Neuron (in vitro differentiated cells): ENCODE measurements at regions not wholly inside any gene's neighbourhood (a gene's known extent, or its start where the extent isn't known, plus 50 kb on each side); places are given as distances from the start of the nearest gene placed in this dataset.

ENCODE experiments used
- H2AFZ ChIP-seq: one replicate; pipeline ENCODE4 v1.6.1; 2013; ENCODE audit warnings: low read depth, mild to moderate bottlenecking, inconsistent platforms, low read length, moderate library complexity
- H3K27me3 ChIP-seq: one replicate; pipeline ENCODE4 v1.6.1; 2013; ENCODE audit warnings: low read length; ENCODE audit not compliant: insufficient read depth
- H3K36me3 ChIP-seq: one replicate; pipeline ENCODE4 v1.6.1; 2013; ENCODE audit warnings: low read length; ENCODE audit not compliant: insufficient read depth
- H3K4me1 ChIP-seq: one replicate; pipeline ENCODE4 v1.6.1; 2013; ENCODE audit warnings: low read length; ENCODE audit not compliant: insufficient read depth
- H3K4me3 ChIP-seq: 2 replicates; pipeline ENCODE4 v1.5.1; 2013; ENCODE audit warnings: mild to moderate bottlenecking, low read length, moderate library complexity
- H3K9me3 ChIP-seq: one replicate; pipeline ENCODE4 v1.6.1; 2013; ENCODE audit warnings: low read length

- no peak overlapping the region for H2AFZ ChIP-seq
- H3K4me1 ChIP-seq = no peaks in the 10 kb centered on the region
- H3K36me3 ChIP-seq = no peaks in the 10 kb centered on the region
- H3K9me3 ChIP-seq = no peaks in the 10 kb centered on the region
- no peak overlapping the region for H3K4me3 ChIP-seq
- no peaks in the 10 kb centered on the region for H3K27me3 ChIP-seq
Observed at GRCh38 chr2:23271230-23271629, 113.7 kb upstream of the KLHL29 start.

GRCh38 chr2:23273786-23274185 is 111.2 kb upstream of the KLHL29 start:
- Histone ChIP-seq H3K4me1 (no peaks in the 10 kb centered on the region), H3K4me3 (no peak overlapping the region), H3K9me3 (no peaks in the 10 kb centered on the region), H2AFZ (no peak overlapping the region), H3K27me3 (peaks cover 3% of the 10 kb centered on the region), H3K36me3 (no peaks in the 10 kb centered on the region)

GRCh38 chr2:23280401-23280800 is 104.6 kb upstream of the KLHL29 start:
- Histone ChIP-seq H3K27me3 (peaks cover 3% of the 10 kb centered on the region), H3K4me1 (peaks cover 14% of the 10 kb centered on the region), H3K4me3 (no peak overlapping the region), H3K9me3 (peaks cover 2% of the 10 kb centered on the region), H3K36me3 (no peaks in the 10 kb centered on the region), H2AFZ (no peak overlapping the region)

- peaks cover under 1% of the 10 kb centered on the region for H3K27me3 ChIP-seq
- no peak overlapping the region for H3K4me3 ChIP-seq
- H3K4me1 ChIP-seq = peaks cover 39% of the 10 kb centered on the region
- peaks cover 2% of the 10 kb centered on the region for H3K9me3 ChIP-seq
- H3K36me3 ChIP-seq = no peaks in the 10 kb centered on the region
- H2AFZ ChIP-seq = no peak overlapping the region
Observed at GRCh38 chr2:23283653-23284052, 101.3 kb upstream of the KLHL29 start.

GRCh38 chr2:23285091-23285800 is 99.7 kb upstream of the KLHL29 start:
- H3K9me3 ChIP-seq = peaks cover 2% of the 10 kb centered on the region
- H3K4me1 ChIP-seq = peaks cover 38% of the 10 kb centered on the region
- H2AFZ ChIP-seq = no peak overlapping the region
- no peaks in the 10 kb centered on the region for H3K36me3 ChIP-seq
- no peaks in the 10 kb centered on the region for H3K27me3 ChIP-seq
- no peak overlapping the region for H3K4me3 ChIP-seq

- Histone ChIP-seq H3K27me3 (no peaks in the 10 kb centered on the region), H2AFZ (no peak overlapping the region), H3K9me3 (peaks cover 2% of the 10 kb centered on the region), H3K36me3 (no peaks in the 10 kb centered on the region), H3K4me1 (peaks cover 36% of the 10 kb centered on the region), H3K4me3 (no peak overlapping the region)
Observed at GRCh38 chr2:23286031-23286757, 98.8 kb upstream of the KLHL29 start.

GRCh38 chr2:23286758-23287704 is 97.9 kb upstream of the KLHL29 start:
- H3K27me3 ChIP-seq = no peaks in the 10 kb centered on the region
- peaks cover 36% of the 10 kb centered on the region for H3K4me1 ChIP-seq
- H3K9me3 ChIP-seq = peaks cover 2% of the 10 kb centered on the region
- H3K4me3 ChIP-seq = no peak overlapping the region
- no peaks in the 10 kb centered on the region for H3K36me3 ChIP-seq
- H2AFZ ChIP-seq = no peak overlapping the region

GRCh38 chr2:23289671-23290070 is 95.3 kb upstream of the KLHL29 start:
- Histone ChIP-seq H2AFZ (no peak overlapping the region), H3K36me3 (no peaks in the 10 kb centered on the region), H3K9me3 (no peaks in the 10 kb centered on the region), H3K4me3 (no peak overlapping the region), H3K4me1 (peaks cover 32% of the 10 kb centered on the region), H3K27me3 (no peaks in the 10 kb centered on the region)

- Histone ChIP-seq H3K36me3 (no peaks in the 10 kb centered on the region), H3K4me1 (peaks cover 16% of the 10 kb centered on the region), H3K27me3 (no peaks in the 10 kb centered on the region), H2AFZ (no peak overlapping the region), H3K4me3 (no peak overlapping the region), H3K9me3 (no peaks in the 10 kb centered on the region)
Observed at GRCh38 chr2:23291239-23291638, 93.7 kb upstream of the KLHL29 start.

- Histone ChIP-seq H3K36me3 (no peaks in the 10 kb centered on the region), H3K4me1 (peaks cover 8% of the 10 kb centered on the region), H3K9me3 (no peaks in the 10 kb centered on the region), H2AFZ (no peak overlapping the region), H3K4me3 (no peak overlapping the region), H3K27me3 (no peaks in the 10 kb centered on the region)
Observed at GRCh38 chr2:23292024-23292423, 93.0 kb upstream of the KLHL29 start.

- no peaks in the 10 kb centered on the region for H3K36me3 ChIP-seq
- H3K9me3 ChIP-seq = no peaks in the 10 kb centered on the region
- no peak overlapping the region for H3K4me3 ChIP-seq
- H2AFZ ChIP-seq = no peak overlapping the region
- H3K27me3 ChIP-seq = no peaks in the 10 kb centered on the region
- H3K4me1 ChIP-seq = no peaks in the 10 kb centered on the region
Observed at GRCh38 chr2:23293063-23293462, 91.9 kb upstream of the KLHL29 start.

GRCh38 chr2:23293731-23294130 is 91.2 kb upstream of the KLHL29 start:
- Histone ChIP-seq H2AFZ (no peak overlapping the region), H3K4me1 (no peaks in the 10 kb centered on the region), H3K36me3 (no peaks in the 10 kb centered on the region), H3K4me3 (no peak overlapping the region), H3K9me3 (no peaks in the 10 kb centered on the region), H3K27me3 (no peaks in the 10 kb centered on the region)

- H3K9me3 ChIP-seq = no peaks in the 10 kb centered on the region
Observed at GRCh38 chr2:23294238-23294637, 90.7 kb upstream of the KLHL29 start.

More at GRCh38 chr2:23294238-23294637, 90.7 kb upstream of the KLHL29 start:
- Histone ChIP-seq H3K27me3 (no peaks in the 10 kb centered on the region), H2AFZ (no peak overlapping the region), H3K36me3 (no peaks in the 10 kb centered on the region), H3K4me3 (no peak overlapping the region), H3K4me1 (no peaks in the 10 kb centered on the region)
